ENCODE measurements at regions not wholly inside any gene's neighbourhood (a gene's known extent, or its start where the extent isn't known, plus 50 kb on each side); places are given as distances from the start of the nearest gene placed in this dataset.

- H3K4me3 ChIP-seq (ENCODE audit: low read depth, poor library complexity, severe bottlenecking) = no peak overlapping the region
- DNase-seq (ENCODE audit: low spot score in 2 of 2) = no peak
- TF ChIP-seq POLR2A (IDR thresholded peaks at IDR 0.05) (no peak), CTCF (IDR thresholded peaks at IDR 0.05) (no peak)
- intact Hi-C loops (cut with DNase I; ENCODE audit: low total_unique reads) = no loop called here
- WGBS, 2 donors = 44 to 48% methylated on average over 5 of the region's 5 CpGs
Measured at GRCh38 chr14:84760489-84761126, 769.3 kb upstream of the FLRT2 start.

GRCh38 chr14:84767434-84767833, 762.5 kb upstream of the FLRT2 start:
- no peak overlapping the region for H3K4me3 ChIP-seq (ENCODE audit: low read depth, poor library complexity, severe bottlenecking)
- 88 to 90% methylated on average over 5 of the region's 5 CpGs for WGBS, 2 donors
- DNase-seq (ENCODE audit: low spot score in 2 of 2) = no peak
- TF ChIP-seq POLR2A (IDR thresholded peaks at IDR 0.05) (no peak), CTCF (IDR thresholded peaks at IDR 0.05) (no peak)
- intact Hi-C loops (cut with DNase I; ENCODE audit: low total_unique reads) = no loop called here

GRCh38 chr14:84770030-84770429, 759.9 kb upstream of the FLRT2 start:
- 68 to 71% methylated on average over 1 of the region's 1 CpG for WGBS, 2 donors
- intact Hi-C loops (cut with DNase I; ENCODE audit: low total_unique reads) = no loop called here
- TF ChIP-seq POLR2A (IDR thresholded peaks at IDR 0.05) (no peak), CTCF (IDR thresholded peaks at IDR 0.05) (no peak)
- H3K4me3 ChIP-seq (ENCODE audit: low read depth, poor library complexity, severe bottlenecking) = no peak overlapping the region
- DNase-seq (ENCODE audit: low spot score in 2 of 2) = no peak

GRCh38 chr14:84777356-84777755, 752.6 kb upstream of the FLRT2 start:
- TF ChIP-seq POLR2A (IDR thresholded peaks at IDR 0.05) (no peak), CTCF (IDR thresholded peaks at IDR 0.05) (no peak)
- no peak for DNase-seq (ENCODE audit: low spot score in 2 of 2)
- intact Hi-C loops (cut with DNase I; ENCODE audit: low total_unique reads) = no loop called here
- H3K4me3 ChIP-seq (ENCODE audit: low read depth, poor library complexity, severe bottlenecking) = no peak overlapping the region
- 66 to 72% methylated on average over 2 of the region's 2 CpGs for WGBS, 2 donors

GRCh38 chr14:84782902-84783301, 747.0 kb upstream of the FLRT2 start:
- intact Hi-C loops (cut with DNase I; ENCODE audit: low total_unique reads) = no loop called here
- no peak overlapping the region for H3K4me3 ChIP-seq (ENCODE audit: low read depth, poor library complexity, severe bottlenecking)
- no peak for DNase-seq (ENCODE audit: low spot score in 2 of 2)
- no peak for TF ChIP-seq CTCF (IDR thresholded peaks at IDR 0.05)
- no peak for TF ChIP-seq POLR2A (IDR thresholded peaks at IDR 0.05)
- 29 to 37% methylated on average over 1 of the region's 1 CpG for WGBS, 2 donors

- no peak for TF ChIP-seq CTCF (IDR thresholded peaks at IDR 0.05)
- TF ChIP-seq POLR2A (IDR thresholded peaks at IDR 0.05) = no peak
- no peak overlapping the region for H3K4me3 ChIP-seq (ENCODE audit: low read depth, poor library complexity, severe bottlenecking)
- intact Hi-C loops (cut with DNase I; ENCODE audit: low total_unique reads) = no loop called here
- DNase-seq (ENCODE audit: low spot score in 2 of 2) = no peak
- 86 to 93% methylated on average over 1 of the region's 1 CpG for WGBS, 2 donors
Measured at GRCh38 chr14:84783511-84783910, 746.4 kb upstream of the FLRT2 start.
